ENCODE measurements at regions not wholly inside any gene's neighbourhood (a gene's known extent, or its start where the extent isn't known, plus 50 kb on each side); places are given as distances from the start of the nearest gene placed in this dataset.

- no peaks in the 10 kb centered on the region for H3K79me2 ChIP-seq (ENCODE audit: insufficient read depth)
- H3K9me2 ChIP-seq (ENCODE audit: insufficient read depth) = no peaks in the 10 kb centered on the region
- no peak for TF ChIP-seq EZH2phosphoT487 (IDR thresholded peaks at IDR 0.05; ENCODE audit: insufficient read depth, low read depth)
- no peak for TF ChIP-seq EZH2 (IDR thresholded peaks at IDR 0.05; ENCODE audit: insufficient read depth, poor library complexity, severe bottlenecking)
- no peaks in the 10 kb centered on the region for H3K9me3 ChIP-seq (ENCODE audit: low read depth)
- no peaks in the 10 kb centered on the region; the same call in 1 of the 2 replicates for H3K27me3 ChIP-seq (replicated peaks; ENCODE audit: insufficient read depth)
- no peaks in the 10 kb centered on the region for H3K4me1 ChIP-seq (ENCODE audit: insufficient read depth)
- no peaks in the 10 kb centered on the region for H3F3A ChIP-seq (ENCODE audit: insufficient read depth)
- in situ Hi-C loops (cut with MboI) = no loop called here
- H3K4me3 ChIP-seq = no peak overlapping the region
- no peak overlapping the region for H3K9ac ChIP-seq
- WGBS, 2 experiments (ENCODE audit: low coverage in 1 of 2, low lambda C conversion rate in 2 of 2, missing lambda C conversion rate in 2 of 2) = 20 to 21% methylated on average over 2 of the region's 2 CpGs
- no peak overlapping the region for H2AFZ ChIP-seq
- no peak overlapping the region for H3K27ac ChIP-seq
- no peaks in the 10 kb centered on the region for H3K36me3 ChIP-seq (ENCODE audit: low read depth)
- no peak overlapping the region for H3K4me2 ChIP-seq (ENCODE audit: unreplicated experiment)
- no peaks in the 10 kb centered on the region for H4K20me1 ChIP-seq (ENCODE audit: insufficient read depth)
- no peak for DNase-seq
Observed at GRCh38 chr18:50468807-50469206, 91.1 kb upstream of the MAPK4 start.

GRCh38 chr18:50469380-50469781, 90.5 kb upstream of the MAPK4 start:
- no peaks in the 10 kb centered on the region for H3K79me2 ChIP-seq (ENCODE audit: insufficient read depth)
- 9 to 12% methylated on average over 6 of the region's 6 CpGs for WGBS, 2 experiments (ENCODE audit: low coverage in 1 of 2, low lambda C conversion rate in 2 of 2, missing lambda C conversion rate in 2 of 2)
- no peak overlapping the region for H3K4me2 ChIP-seq (ENCODE audit: unreplicated experiment)
- H3K9me3 ChIP-seq (ENCODE audit: low read depth) = no peaks in the 10 kb centered on the region
- no peaks in the 10 kb centered on the region; the same call in 1 of the 2 replicates for H3K27me3 ChIP-seq (replicated peaks; ENCODE audit: insufficient read depth)
- H3K9me2 ChIP-seq (ENCODE audit: insufficient read depth) = no peaks in the 10 kb centered on the region
- H3K9ac ChIP-seq = no peak overlapping the region
- no peak for DNase-seq
- no peaks in the 10 kb centered on the region for H4K20me1 ChIP-seq (ENCODE audit: insufficient read depth)
- H3K4me3 ChIP-seq = no peak overlapping the region
- TF ChIP-seq EZH2 (IDR thresholded peaks at IDR 0.05; ENCODE audit: insufficient read depth, poor library complexity, severe bottlenecking) (no peak), EZH2phosphoT487 (IDR thresholded peaks at IDR 0.05; ENCODE audit: insufficient read depth, low read depth) (no peak)
- no peaks in the 10 kb centered on the region for H3F3A ChIP-seq (ENCODE audit: insufficient read depth)
- H3K27ac ChIP-seq = no peak overlapping the region
- in situ Hi-C loops (cut with MboI) = no loop called here
- no peaks in the 10 kb centered on the region for H3K4me1 ChIP-seq (ENCODE audit: insufficient read depth)
- no peaks in the 10 kb centered on the region for H3K36me3 ChIP-seq (ENCODE audit: low read depth)
- no peak overlapping the region for H2AFZ ChIP-seq

- Histone ChIP-seq H3K79me2 (ENCODE audit: insufficient read depth) (no peaks in the 10 kb centered on the region), H3K4me1 (ENCODE audit: insufficient read depth) (no peaks in the 10 kb centered on the region), H3F3A (ENCODE audit: insufficient read depth) (no peaks in the 10 kb centered on the region), H3K9ac (no peak overlapping the region), H3K9me3 (ENCODE audit: low read depth) (no peaks in the 10 kb centered on the region), H3K9me2 (ENCODE audit: insufficient read depth) (no peaks in the 10 kb centered on the region), H3K36me3 (ENCODE audit: low read depth) (no peaks in the 10 kb centered on the region), H3K27ac (no peak overlapping the region), H3K4me2 (ENCODE audit: unreplicated experiment) (no peak overlapping the region), H3K4me3 (no peak overlapping the region), H2AFZ (no peak overlapping the region), H3K27me3 (replicated peaks; ENCODE audit: insufficient read depth) (no peaks in the 10 kb centered on the region; the same call in 1 of the 2 replicates), H4K20me1 (ENCODE audit: insufficient read depth) (no peaks in the 10 kb centered on the region)
- 22 to 35% methylated on average over 1 of the region's 1 CpG for WGBS, 2 experiments (ENCODE audit: low coverage in 1 of 2, low lambda C conversion rate in 2 of 2, missing lambda C conversion rate in 2 of 2)
- no peak for DNase-seq
- TF ChIP-seq EZH2 (IDR thresholded peaks at IDR 0.05; ENCODE audit: insufficient read depth, poor library complexity, severe bottlenecking) (no peak), EZH2phosphoT487 (IDR thresholded peaks at IDR 0.05; ENCODE audit: insufficient read depth, low read depth) (no peak)
- in situ Hi-C loops (cut with MboI) = no loop called here
Observed at GRCh38 chr18:50472941-50473340, 86.9 kb upstream of the MAPK4 start.

- no peak for DNase-seq
- Histone ChIP-seq H3K9ac (no peak overlapping the region), H3K79me2 (ENCODE audit: insufficient read depth) (no peaks in the 10 kb centered on the region), H4K20me1 (ENCODE audit: insufficient read depth) (no peaks in the 10 kb centered on the region), H2AFZ (no peak overlapping the region), H3K9me2 (ENCODE audit: insufficient read depth) (no peaks in the 10 kb centered on the region), H3K9me3 (ENCODE audit: low read depth) (no peaks in the 10 kb centered on the region), H3F3A (ENCODE audit: insufficient read depth) (no peaks in the 10 kb centered on the region), H3K4me1 (ENCODE audit: insufficient read depth) (no peaks in the 10 kb centered on the region), H3K27me3 (replicated peaks; ENCODE audit: insufficient read depth) (no peaks in the 10 kb centered on the region; the same call in 1 of the 2 replicates), H3K36me3 (ENCODE audit: low read depth) (no peaks in the 10 kb centered on the region), H3K4me3 (no peak overlapping the region), H3K27ac (no peak overlapping the region), H3K4me2 (ENCODE audit: unreplicated experiment) (no peak overlapping the region)
- WGBS, 2 experiments (ENCODE audit: low coverage in 1 of 2, low lambda C conversion rate in 2 of 2, missing lambda C conversion rate in 2 of 2) = 21 to 26% methylated on average over 5 of the region's 5 CpGs
- TF ChIP-seq EZH2 (IDR thresholded peaks at IDR 0.05; ENCODE audit: insufficient read depth, poor library complexity, severe bottlenecking) = no peak
- TF ChIP-seq EZH2phosphoT487 (IDR thresholded peaks at IDR 0.05; ENCODE audit: insufficient read depth, low read depth) = no peak
- in situ Hi-C loops (cut with MboI) = no loop called here
Observed at GRCh38 chr18:50473881-50474280, 86.0 kb upstream of the MAPK4 start.

Measured in GM23248 (cell line).